ENCODE measurements at regions not wholly inside any gene's neighbourhood (a gene's known extent, or its start where the extent isn't known, plus 50 kb on each side); places are given as distances from the start of the nearest gene placed in this dataset.

- DNase-seq, result no peak
Measured at GRCh38 chr13:110097013-110097412, 209.9 kb downstream of the COL4A1 start.

DNA sequence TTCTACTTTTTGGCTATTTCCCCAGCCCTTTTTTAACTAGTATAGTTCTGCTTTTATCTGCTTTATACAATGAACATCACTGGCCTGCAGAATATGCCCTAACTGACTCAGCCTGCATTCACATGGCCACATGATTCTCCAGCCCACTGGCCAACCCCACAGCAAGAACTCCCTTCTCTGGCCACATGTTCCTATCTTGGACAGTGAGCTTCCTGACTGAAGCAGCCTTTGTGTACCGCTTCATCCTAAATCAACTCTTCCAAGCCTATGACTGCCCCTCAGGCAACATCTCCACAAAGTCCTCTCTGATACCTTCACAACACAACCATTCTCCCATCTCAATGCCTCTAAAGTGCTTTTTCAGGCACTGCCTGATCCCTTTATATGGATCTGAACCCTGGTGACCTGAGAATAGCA lies 214.1 kb downstream of the COL4A1 start:
- no peak for DNase-seq

- no peak for DNase-seq
Measured at GRCh38 chr13:110089815-110090214, 217.1 kb downstream of the COL4A1 start.

- DNase-seq, result no peak
Measured at GRCh38 chr13:110089100-110089499, 217.9 kb downstream of the COL4A1 start.

- DNase-seq, result no peak
Measured at GRCh38 chr13:110073982-110074381, 233.0 kb downstream of the COL4A1 start.

DNA sequence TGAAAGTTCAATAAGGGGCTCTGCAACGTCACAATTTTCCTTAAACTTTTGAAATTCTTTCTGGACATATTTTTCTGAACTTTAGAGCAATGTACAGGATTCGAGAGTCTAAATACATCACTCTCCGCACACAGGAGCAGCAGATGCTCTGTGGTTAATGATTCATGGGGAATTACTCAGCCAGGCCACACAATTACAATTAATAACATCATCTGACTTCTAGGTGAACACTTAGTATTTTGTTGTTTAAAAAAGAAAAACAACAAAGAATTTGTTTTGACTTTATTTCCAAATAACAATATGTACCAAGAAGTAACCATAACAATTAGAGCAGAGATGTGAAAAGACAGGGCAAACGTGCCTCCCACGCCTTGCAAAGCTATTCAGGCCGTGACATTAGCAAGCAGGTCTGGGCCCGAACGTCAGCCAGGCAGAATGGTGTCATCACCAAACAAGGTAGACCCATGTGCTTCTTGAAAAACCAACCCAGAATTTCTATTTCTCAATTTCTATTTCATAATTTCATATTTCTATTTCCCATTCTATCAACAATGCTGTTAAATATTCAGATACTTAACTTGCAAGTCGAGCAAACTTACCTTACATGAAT lies 236.3 kb downstream of the COL4A1 start:
- no peak for DNase-seq

GRCh38 chr13:110070046-110070445 lies 236.9 kb downstream of the COL4A1 start:
- DNase-seq, result no peak

GRCh38 chr13:110068176-110068473 lies 238.8 kb downstream of the COL4A1 start:
- DNase-seq, result no peak

- DNase-seq, result no peak
Measured at GRCh38 chr13:110067355-110068175, 239.4 kb downstream of the COL4A1 start.

GRCh38 chr13:110065780-110066179 lies 241.2 kb downstream of the COL4A1 start:
- DNase-seq, result no peak

DNA sequence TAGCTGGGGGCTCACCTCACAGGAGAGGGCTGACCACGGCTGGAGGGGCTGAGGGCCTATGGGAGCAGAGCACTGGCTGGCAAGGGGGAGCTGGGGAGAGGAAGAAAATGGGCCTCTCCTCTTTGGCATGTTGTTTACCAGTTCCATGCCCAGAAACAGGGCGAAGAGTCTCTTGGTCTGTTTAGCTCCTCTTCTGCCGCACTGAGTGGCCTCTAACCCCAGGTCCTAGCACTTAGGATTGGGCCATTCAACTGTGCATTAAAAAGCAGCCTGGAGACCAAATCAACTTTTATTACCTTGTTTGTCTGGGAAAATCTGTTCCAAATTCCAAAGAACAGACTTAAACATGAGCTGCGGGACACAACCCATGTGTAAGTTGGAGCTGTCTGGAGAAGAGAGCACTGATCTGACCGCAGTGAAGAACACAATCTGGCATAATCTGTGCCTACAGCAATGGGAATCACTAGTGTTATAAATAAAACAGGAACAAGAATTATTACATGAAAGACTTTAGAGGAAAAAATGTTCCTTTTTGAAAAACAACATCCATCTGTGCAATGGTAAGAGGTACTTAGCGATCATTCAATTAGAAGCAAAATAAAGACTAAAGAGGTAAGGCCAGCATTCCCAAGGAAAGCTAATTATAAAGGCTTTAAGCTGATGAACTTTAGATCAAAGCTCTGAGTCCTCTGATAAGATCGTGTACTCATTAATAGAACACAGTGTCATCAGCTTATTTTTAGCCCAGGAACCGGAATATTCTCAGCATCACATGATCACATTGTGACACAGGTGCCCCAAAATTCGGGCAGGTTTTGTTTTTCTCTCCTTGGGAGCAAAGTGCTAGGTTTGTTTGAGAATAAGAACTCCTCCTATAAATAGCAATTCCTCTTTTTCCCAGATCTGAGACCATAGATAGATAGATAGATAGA lies 243.2 kb downstream of the COL4A1 start:
- no peak for DNase-seq

- no peak for DNase-seq
Measured at GRCh38 chr13:110062777-110063442, 244.0 kb downstream of the COL4A1 start.

GRCh38 chr13:110062077-110062776 lies 244.7 kb downstream of the COL4A1 start:
- no peak for DNase-seq

DNA sequence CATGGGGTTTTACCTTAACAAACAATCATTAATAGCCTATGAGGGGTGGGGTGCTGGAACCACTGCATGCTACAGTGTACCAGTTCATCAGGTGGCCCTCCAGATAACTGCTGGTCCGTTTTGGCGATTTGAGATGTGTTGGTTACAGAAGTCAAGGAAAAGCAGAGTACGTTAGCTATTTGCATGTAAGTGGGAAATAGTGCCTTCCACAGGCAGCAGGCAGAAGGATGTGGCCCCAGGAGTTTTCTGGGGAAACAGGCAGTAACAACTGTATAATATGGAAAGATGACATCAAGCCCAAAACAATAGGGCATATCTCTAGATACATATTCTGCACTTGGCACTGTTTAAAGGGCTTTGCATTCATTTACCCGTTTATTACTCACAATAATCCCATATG lies 245.7 kb downstream of the COL4A1 start:
- no peak for DNase-seq

DNA sequence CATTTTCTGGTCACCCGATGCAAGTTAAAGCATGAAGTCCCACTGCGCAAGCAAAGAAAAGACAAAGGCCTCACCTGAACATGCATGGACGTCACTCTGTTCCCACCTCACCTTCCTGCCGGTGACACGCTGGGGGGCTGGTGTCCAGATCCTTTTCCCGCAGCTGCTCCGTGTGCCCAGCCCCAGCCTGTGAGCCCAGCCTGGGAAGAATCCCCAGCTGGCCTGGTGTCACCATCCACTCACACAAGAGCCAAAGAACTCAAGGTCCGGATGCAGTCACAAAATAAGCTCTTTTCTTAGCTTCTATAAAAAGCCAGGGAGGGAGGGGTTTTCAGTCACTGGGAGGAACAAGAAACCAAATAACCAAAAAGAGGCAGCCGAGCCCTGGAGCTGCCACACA lies 249.9 kb downstream of the COL4A1 start:
- no peak for DNase-seq

- DNase-seq, result no peak
Measured at GRCh38 chr13:110056640-110057039, 250.3 kb downstream of the COL4A1 start.

- DNase-seq, result no peak
Measured at GRCh38 chr13:110055089-110055488, 251.9 kb downstream of the COL4A1 start.

GRCh38 chr13:110054041-110054440 lies 252.9 kb downstream of the COL4A1 start:
- no peak for DNase-seq

GRCh38 chr13:110047496-110047895 lies 259.5 kb downstream of the COL4A1 start:
- DNase-seq, result no peak

DNA sequence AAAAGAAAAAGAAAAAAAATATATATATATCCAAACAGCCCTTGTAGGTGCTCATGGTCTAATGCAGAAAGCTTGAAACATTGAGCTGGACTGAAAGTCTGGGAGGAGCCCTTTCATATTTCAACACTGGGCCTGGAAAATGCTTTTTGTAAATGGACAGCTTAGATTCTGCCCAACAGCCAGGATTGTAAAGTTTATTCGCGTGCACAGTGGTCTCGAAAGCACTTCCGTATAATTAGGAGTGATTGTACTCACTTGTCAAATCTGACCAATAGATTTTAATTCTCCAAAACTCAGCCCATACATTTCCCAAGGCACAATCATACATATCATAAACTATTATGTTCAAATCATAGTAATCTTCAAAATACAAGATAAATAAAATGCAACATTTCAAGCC lies 260.1 kb downstream of the COL4A1 start:
- no peak for DNase-seq

DNA sequence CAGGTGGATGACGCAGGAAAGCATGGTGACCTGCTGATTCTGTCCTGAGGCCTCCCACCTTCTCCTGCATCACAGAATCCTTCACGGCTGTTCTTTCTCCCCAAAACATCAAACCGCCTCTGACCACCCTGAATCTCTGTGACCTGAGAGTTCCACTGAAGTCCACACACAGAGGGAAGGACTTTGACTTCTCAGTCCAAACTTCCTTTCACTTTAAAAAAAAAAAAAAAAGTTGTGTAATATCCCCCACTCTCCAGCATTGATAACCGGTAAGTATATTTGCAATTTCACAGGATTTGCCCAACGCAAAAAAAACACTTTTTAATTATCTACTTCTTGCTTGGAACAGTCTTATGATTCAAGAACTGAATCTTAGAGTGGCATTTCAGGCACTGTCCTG lies 259.5 kb upstream of the IRS2 start:
- no peak for DNase-seq

- DNase-seq, result no peak
Measured at GRCh38 chr13:110045202-110045601, 258.8 kb upstream of the IRS2 start.
